Stimulated activated CD8-positive, alpha-beta memory T cell treated with anti-CD3 and anti-CD28 coated beads, Interleukin-7, amount 100 ng/mL, for 1 hour (primary cell): ENCODE measurements at regions not wholly inside any gene's neighbourhood (a gene's known extent, or its start where the extent isn't known, plus 50 kb on each side); places are given as distances from the start of the nearest gene placed in this dataset.

Experiments
- DNase-seq, 2 donors: peaks; one replicate each; pipeline ENCODE4 v3.0.0-alpha.2; 2020; ENCODE audit warnings: low read depth in 2 of 2

- DNase-seq: no peak
These were observed 132.5 kb downstream of the OLFM1 start for GRCh38 chr9:135219676-135220600.

GRCh38 chr9:135220601-135221575 is 133.4 kb downstream of the OLFM1 start:
- no peak for DNase-seq

- no peak for DNase-seq
These were observed 134.1 kb downstream of the OLFM1 start for GRCh38 chr9:135221576-135221950.

- DNase-seq: no peak
These were observed 134.6 kb downstream of the OLFM1 start for GRCh38 chr9:135221951-135222631.

- DNase-seq: no peak
These were observed 135.7 kb downstream of the OLFM1 start for GRCh38 chr9:135222881-135223760.

GRCh38 chr9:135223831-135224230 is 136.4 kb downstream of the OLFM1 start:
- no peak for DNase-seq

- DNase-seq: no peak
These were observed 136.9 kb downstream of the OLFM1 start for GRCh38 chr9:135224286-135224877.

- DNase-seq: no peak
These were observed 137.6 kb downstream of the OLFM1 start for GRCh38 chr9:135224921-135225541.

- no peak for DNase-seq
These were observed 138.3 kb downstream of the OLFM1 start for GRCh38 chr9:135225619-135226228.

- DNase-seq: no peak
These were observed 139.0 kb downstream of the OLFM1 start for GRCh38 chr9:135226369-135227050.

- DNase-seq: no peak
These were observed 140.3 kb downstream of the OLFM1 start for GRCh38 chr9:135227641-135228251.

GRCh38 chr9:135228345-135228982 is 141.0 kb downstream of the OLFM1 start:
- DNase-seq: no peak

GRCh38 chr9:135228983-135229625 is 141.6 kb downstream of the OLFM1 start:
- no peak for DNase-seq

GRCh38 chr9:135229701-135230385 is 142.4 kb downstream of the OLFM1 start:
- DNase-seq: no peak

- DNase-seq: no peak
These were observed 142.9 kb downstream of the OLFM1 start for GRCh38 chr9:135230386-135230765.

GRCh38 chr9:135230817-135231520 is 143.5 kb downstream of the OLFM1 start:
- no peak for DNase-seq
